Activated CD4-positive, alpha-beta T cell treated with anti-CD3 and anti-CD28 coated beads, Interleukin-2, amount 10 ng/mL, durations not matched to agents 7 days and 5 days (primary cell): ENCODE measurements at regions not wholly inside any gene's neighbourhood (a gene's known extent, or its start where the extent isn't known, plus 50 kb on each side); places are given as distances from the start of the nearest gene placed in this dataset.

Source experiments
- CTCF ChIA-PET: fragments of 350-600 bp; sonication (Branson Sonifier 250); formaldehyde crosslinking; loops from one replicate; lab custom pipeline; 2021; ENCODE audit warnings: antibody characterized with exemption; lab: Charles Lee
- POLR2A ChIA-PET: fragments of 350-600 bp; sonication (Branson Sonifier 250); formaldehyde crosslinking; loops from one replicate; lab custom pipeline; 2021; ENCODE audit warnings: antibody characterized with exemption; lab: Charles Lee
- DNase-seq: peaks from one replicate; pipeline ENCODE4 v3.0.0-alpha.2; 2020
- H3K27ac Mint-ChIP-seq: one replicate; pipeline ENCODE4 v1.8.0; 2021; ENCODE audit warnings: mild to moderate bottlenecking, moderate library complexity, mixed read lengths
- H3K27me3 Mint-ChIP-seq: one replicate; pipeline ENCODE4 v1.8.0; 2021; ENCODE audit warnings: mixed read lengths
- H3K36me3 Mint-ChIP-seq: one replicate; pipeline ENCODE4 v1.8.0; 2021; ENCODE audit warnings: low read depth, mixed read lengths
- H3K4me1 Mint-ChIP-seq: one replicate; pipeline ENCODE4 v1.8.0; 2021; ENCODE audit warnings: mixed read lengths
- H3K4me3 Mint-ChIP-seq: one replicate; pipeline ENCODE4 v1.8.0; 2021; ENCODE audit warnings: mild to moderate bottlenecking, moderate library complexity, mixed read lengths
- H3K9me3 Mint-ChIP-seq: one replicate; pipeline ENCODE4 v1.8.0; 2021; ENCODE audit warnings: mixed read lengths

DNA sequence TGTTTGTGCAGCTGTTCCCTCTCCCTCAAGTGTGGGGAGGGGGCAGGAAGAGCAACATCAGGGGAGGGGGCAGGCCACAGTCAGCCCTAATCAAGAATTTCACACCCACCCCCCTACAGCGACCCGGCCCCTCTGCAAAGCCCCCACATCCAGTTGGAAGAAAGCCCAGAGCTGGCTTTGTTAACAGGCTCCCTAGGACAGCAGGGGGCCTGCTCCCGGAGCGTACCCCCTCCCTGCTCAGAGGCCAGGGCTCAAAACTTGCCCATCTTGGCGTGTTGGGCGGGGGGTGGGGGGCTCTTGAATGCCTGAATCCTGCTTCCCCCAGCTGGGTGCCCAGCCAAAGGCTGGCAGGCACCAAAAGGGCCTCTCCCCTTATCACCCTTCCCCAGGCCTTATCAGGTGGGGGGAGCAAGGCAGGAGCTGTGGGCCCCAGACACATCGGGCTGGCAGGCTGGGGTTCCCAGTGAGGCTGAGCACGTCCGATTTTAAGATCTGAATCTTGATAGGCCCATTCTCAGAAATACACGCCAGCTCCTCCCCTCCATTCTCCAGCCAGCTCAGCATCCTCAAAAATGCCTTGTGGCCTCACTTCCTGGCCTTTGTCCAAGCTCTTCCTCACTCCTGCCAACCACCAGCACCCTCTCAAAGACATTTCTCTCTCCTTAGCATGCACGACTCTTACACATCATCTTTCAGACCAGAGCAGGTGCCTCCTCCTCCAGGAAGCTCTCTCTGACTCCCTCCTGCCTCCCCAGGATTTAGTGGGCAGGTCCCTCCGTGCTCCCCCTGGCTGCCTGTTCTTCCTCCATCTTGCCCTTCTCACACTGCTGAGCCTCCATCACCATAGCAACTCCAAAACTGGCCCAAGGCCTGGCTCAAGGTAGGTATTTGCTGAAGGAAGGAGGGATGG is 384.8 kb downstream of the MN1 start:
- no peaks in the 10 kb centered on the region for H3K4me1 Mint-ChIP-seq
- CTCF ChIA-PET, result interaction anchor here (0.6 to 0.7 kb wide), 2 partner anchors 53 to 791 kb away, joined by 3 to 4 read pairs; no protein-coding TSS in a partner anchor
- no peaks in the 10 kb centered on the region for H3K9me3 Mint-ChIP-seq
- H3K36me3 Mint-ChIP-seq, result no peaks in the 10 kb centered on the region
- no peak overlapping the region for H3K27ac Mint-ChIP-seq
- no peak overlapping the region for H3K4me3 Mint-ChIP-seq
- no peak for DNase-seq
- peaks cover 17% of the 10 kb centered on the region for H3K27me3 Mint-ChIP-seq
- POLR2A ChIA-PET, result no interaction called here

DNA sequence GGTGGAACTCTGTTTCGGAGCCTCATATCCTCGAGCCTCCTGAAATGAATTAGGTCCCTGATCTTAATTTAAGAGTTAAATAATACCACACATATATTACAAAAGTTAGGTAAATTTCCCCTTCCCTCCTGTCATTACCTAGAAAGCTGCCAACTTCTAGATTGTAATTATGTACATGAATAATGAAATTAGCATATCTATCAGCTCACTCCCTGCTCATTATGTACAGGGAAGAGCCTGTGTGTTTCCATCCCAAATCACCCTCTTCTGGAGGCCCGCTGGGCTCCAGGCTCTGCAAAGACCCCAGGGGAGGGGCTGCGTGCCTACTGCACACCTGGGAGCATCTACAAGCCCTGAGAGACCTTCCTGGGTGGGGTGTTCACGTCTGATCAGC is 384.1 kb downstream of the MN1 start:
- Mint-ChIP-seq H3K27me3 (peaks cover 17% of the 10 kb centered on the region), H3K4me1 (no peaks in the 10 kb centered on the region), H3K9me3 (no peaks in the 10 kb centered on the region), H3K36me3 (no peaks in the 10 kb centered on the region), H3K27ac (no peak overlapping the region), H3K4me3 (no peak overlapping the region)
- CTCF ChIA-PET, result no interaction called here
- no peak for DNase-seq
- POLR2A ChIA-PET, result no interaction called here

DNA sequence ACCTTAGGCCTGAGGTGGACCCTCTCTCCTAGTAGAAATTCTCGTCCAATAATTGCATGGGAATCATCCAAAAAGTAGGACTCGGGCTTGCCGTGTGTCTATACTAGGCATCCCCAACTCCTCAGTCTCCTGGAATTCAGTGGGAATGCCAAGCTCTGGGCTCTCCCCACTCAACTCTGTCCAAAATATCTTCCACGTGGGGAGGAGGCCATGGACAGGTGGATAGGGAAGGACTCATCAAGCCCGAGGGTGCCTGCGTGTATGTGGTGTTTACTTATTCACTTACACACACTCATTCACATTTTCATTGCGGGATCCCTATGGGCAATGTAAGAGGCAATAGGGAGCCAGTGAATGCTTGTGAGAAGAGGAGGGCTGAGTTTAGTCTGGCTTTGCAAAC is 383.3 kb downstream of the MN1 start:
- peaks cover 17% of the 10 kb centered on the region for H3K27me3 Mint-ChIP-seq

DNA sequence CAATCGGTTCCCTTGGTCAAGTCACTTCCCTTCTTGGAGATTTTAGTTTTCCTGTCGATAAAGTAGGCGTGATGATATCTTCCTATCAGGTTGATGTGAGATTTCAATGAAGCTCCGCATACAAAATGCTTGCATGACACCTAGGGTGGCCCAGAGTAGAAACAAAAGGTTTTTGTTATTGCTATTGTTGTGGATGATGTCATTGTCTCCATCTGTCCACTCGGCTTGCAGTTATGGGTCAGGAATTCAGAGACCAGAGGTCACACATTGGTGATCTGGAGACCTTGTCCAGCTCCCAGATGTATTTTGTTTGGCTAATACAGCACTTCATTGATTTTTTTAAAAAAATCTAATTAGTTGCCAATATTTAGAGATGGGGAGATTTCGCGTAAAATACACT is 382.1 kb downstream of the MN1 start:
- no peak overlapping the region for H3K4me3 Mint-ChIP-seq
- POLR2A ChIA-PET, result no interaction called here
- DNase-seq, result no peak
- H3K9me3 Mint-ChIP-seq, result no peaks in the 10 kb centered on the region
- no peak overlapping the region for H3K27ac Mint-ChIP-seq
- peaks cover 17% of the 10 kb centered on the region for H3K27me3 Mint-ChIP-seq
- no peaks in the 10 kb centered on the region for H3K36me3 Mint-ChIP-seq
- H3K4me1 Mint-ChIP-seq, result no peaks in the 10 kb centered on the region
- CTCF ChIA-PET, result no interaction called here

More for the DNA sequence above, 383.3 kb downstream of the MN1 start:
- no peak overlapping the region for H3K4me3 Mint-ChIP-seq
- CTCF ChIA-PET, result no interaction called here
- no peaks in the 10 kb centered on the region for H3K36me3 Mint-ChIP-seq
- no peaks in the 10 kb centered on the region for H3K4me1 Mint-ChIP-seq
- H3K27ac Mint-ChIP-seq, result no peak overlapping the region
- no peak for DNase-seq
- H3K9me3 Mint-ChIP-seq, result no peaks in the 10 kb centered on the region
- POLR2A ChIA-PET, result no interaction called here

DNA sequence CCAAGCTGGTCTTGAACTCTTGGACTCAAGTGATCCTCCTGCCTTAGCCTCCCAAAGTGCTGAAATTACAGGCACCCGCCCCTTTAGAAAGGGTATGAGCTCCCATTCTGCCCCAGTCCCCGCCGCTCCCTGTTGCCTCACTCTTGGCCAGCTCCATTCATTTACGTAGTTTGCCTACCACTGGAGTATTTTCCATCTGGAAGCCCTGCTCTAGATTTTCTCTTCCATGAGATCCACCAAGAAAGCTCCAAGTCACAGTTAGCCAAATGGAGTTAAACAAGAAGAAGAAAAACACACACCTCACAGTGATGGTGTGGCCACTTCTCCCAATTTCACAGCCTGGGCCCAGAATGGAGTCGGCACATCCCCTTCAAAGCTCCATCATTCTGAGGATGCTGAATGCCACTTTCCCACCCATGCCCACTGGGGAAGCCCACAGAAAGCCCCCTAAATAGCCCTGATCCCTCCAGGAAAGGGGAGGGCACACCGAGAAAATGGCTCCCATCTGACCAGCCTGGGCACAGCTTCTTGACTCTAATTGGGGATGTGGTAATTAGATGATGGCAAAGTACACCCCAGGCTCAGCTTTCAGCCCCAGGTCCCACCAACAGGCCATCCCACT is 381.2 kb downstream of the MN1 start:
- CTCF ChIA-PET, result no interaction called here
- POLR2A ChIA-PET, result no interaction called here
- DNase-seq, result no peak
- Mint-ChIP-seq H3K27ac (no peak overlapping the region), H3K36me3 (no peaks in the 10 kb centered on the region), H3K4me3 (no peak overlapping the region), H3K4me1 (no peaks in the 10 kb centered on the region), H3K27me3 (peaks cover 17% of the 10 kb centered on the region), H3K9me3 (no peaks in the 10 kb centered on the region)

DNA sequence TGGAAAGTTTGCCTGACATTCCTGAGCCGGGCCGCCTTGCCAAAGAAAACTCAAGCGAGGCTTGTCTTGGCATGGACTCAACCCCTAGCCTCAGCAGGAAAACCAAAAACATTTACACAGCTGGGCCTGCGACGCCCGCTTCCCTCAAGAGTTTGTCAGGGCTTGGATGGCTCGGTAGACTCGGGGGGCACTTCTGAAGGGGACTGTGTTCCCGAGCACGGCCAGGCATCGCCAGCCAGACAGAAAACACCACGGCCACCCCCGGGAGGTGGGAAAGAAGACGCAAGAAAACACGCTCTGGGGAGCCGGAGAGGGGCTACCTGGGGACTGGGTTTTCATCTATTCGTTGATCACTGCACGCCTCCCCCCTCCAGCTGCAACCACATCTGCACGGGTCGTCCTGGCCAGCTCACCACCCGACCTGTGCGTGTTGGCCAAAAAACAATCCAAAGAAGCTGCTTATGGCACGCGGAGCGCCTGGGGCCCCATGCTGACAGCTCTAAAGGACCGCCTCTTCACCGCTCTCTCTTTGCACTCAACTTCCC is 380.7 kb downstream of the MN1 start:
- ChIA-PET POLR2A (no interaction called here), CTCF (no interaction called here)
- H3K4me3 Mint-ChIP-seq, result no peak overlapping the region
- peaks cover 17% of the 10 kb centered on the region for H3K27me3 Mint-ChIP-seq
- no peaks in the 10 kb centered on the region for H3K9me3 Mint-ChIP-seq
- no peak overlapping the region for H3K27ac Mint-ChIP-seq
- no peaks in the 10 kb centered on the region for H3K36me3 Mint-ChIP-seq
- no peak for DNase-seq
- H3K4me1 Mint-ChIP-seq, result no peaks in the 10 kb centered on the region

DNA sequence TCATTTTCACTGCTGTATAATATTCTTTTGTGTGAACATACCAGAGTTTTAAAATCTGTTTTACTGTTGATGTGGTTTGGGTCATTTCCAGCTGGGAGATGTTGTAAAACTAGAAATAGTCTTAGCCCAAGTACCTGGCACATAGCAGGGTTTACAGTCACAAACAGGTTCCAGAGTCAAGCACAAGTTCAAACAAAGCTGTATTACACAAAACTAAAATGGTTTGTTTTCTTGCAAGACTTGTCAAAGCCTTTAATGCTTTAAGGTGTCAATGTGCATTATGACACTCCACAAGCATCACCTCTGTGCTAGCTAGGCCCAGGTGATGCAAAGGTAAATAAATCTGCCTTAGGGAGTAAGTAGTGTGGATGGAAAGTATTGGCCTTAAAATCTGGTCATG is 379.1 kb downstream of the MN1 start:
- Mint-ChIP-seq H3K27ac (no peak overlapping the region), H3K4me3 (no peak overlapping the region), H3K4me1 (no peaks in the 10 kb centered on the region), H3K36me3 (no peaks in the 10 kb centered on the region), H3K27me3 (peaks cover 11% of the 10 kb centered on the region), H3K9me3 (no peaks in the 10 kb centered on the region)
- POLR2A ChIA-PET, result no interaction called here
- DNase-seq, result no peak
- CTCF ChIA-PET, result no interaction called here

DNA sequence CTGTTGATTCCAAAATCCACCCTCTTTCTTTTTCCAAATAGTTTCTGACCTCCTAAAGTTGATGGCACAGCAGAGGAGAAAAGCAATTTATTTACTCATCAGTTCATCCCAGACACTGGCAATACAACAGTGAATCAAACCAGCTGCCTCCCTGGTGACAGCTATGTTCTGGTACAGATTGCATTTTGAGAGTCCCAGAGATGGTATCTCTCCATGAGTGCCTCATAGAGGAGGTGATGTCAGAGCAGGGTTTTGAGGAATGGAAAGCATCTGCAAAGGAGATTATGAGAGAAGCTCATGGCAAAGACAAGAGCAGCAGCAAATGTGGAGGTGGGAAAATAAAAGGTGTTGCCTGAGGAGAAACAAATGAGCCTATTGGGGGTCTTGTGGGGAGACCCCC is 377.2 kb downstream of the MN1 start:
- no peaks in the 10 kb centered on the region for H3K9me3 Mint-ChIP-seq
- peaks cover 11% of the 10 kb centered on the region for H3K27me3 Mint-ChIP-seq
- CTCF ChIA-PET, result no interaction called here
- H3K4me3 Mint-ChIP-seq, result no peak overlapping the region
- POLR2A ChIA-PET, result no interaction called here
- H3K27ac Mint-ChIP-seq, result no peak overlapping the region
- no peaks in the 10 kb centered on the region for H3K4me1 Mint-ChIP-seq
- no peak for DNase-seq
- no peaks in the 10 kb centered on the region for H3K36me3 Mint-ChIP-seq

DNA sequence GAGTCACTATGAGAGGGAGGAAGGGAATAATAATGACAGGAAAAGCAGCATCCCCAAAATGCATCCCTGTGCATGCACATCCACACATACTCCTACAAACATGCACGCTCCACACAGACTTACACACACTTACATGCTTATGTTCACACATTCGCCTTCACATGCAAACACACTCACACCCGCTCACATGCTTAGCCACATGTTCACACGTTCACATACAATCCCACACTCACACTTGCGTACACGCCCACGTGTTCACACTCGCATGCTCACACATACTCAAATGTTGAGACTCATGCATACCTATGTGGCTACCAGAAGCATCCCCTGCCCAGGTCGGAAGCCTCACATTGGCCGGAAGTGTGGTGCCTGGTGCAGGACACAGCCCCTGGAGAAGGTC is 372.1 kb downstream of the MN1 start:
- H3K36me3 Mint-ChIP-seq, result no peaks in the 10 kb centered on the region
- ChIA-PET CTCF (no interaction called here), POLR2A (no interaction called here)
- DNase-seq, result no peak
- H3K4me3 Mint-ChIP-seq, result no peak overlapping the region
- no peaks in the 10 kb centered on the region for H3K4me1 Mint-ChIP-seq
- H3K9me3 Mint-ChIP-seq, result peaks cover 5% of the 10 kb centered on the region
- H3K27ac Mint-ChIP-seq, result no peak overlapping the region
- H3K27me3 Mint-ChIP-seq, result no peaks in the 10 kb centered on the region

DNA sequence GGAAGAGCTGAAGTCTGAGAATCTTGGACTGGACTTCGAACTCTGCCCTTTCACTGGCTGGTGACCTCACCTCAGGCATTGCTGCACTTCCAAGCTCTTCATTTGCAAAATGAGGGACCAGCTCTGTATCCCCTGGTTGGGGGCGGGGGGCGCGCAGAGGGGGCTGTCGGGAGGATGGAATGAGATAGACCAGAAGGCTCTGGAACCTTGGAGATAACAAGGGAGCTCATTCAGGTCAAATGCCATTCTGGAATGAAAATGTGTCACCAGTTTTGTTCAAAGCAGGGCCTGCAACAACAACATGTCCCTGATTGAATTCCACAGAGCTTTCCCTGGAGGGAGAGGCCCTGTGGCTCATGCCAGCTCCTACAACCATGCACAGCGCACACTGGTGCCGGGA is 370.5 kb downstream of the MN1 start:
- Mint-ChIP-seq H3K4me3 (no peak overlapping the region), H3K27me3 (no peaks in the 10 kb centered on the region), H3K9me3 (peaks cover 5% of the 10 kb centered on the region), H3K4me1 (no peaks in the 10 kb centered on the region), H3K27ac (no peak overlapping the region), H3K36me3 (no peaks in the 10 kb centered on the region)
- DNase-seq, result no peak
- ChIA-PET POLR2A (no interaction called here), CTCF (no interaction called here)

DNA sequence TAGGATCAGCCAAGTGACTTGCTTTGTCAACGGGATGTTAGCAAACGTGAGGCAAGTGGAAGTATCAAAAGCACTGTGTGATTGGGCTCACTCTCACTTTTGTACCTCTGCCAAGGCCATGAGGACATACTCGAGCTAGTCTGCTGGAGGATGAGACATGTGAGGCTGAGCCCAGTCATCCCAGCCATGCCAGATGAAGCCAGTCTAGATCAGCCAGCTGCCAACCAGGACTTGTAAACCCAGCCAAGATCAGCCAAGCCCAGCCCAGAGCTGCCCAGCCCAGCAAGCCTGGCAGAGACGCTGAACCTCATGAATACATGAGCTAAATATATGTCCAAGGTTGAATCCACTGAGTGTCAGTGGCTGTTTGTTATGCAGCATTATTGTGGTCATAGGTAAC is 369.7 kb downstream of the MN1 start:
- DNase-seq, result no peak
- Mint-ChIP-seq H3K27ac (no peak overlapping the region), H3K4me3 (no peak overlapping the region), H3K27me3 (no peaks in the 10 kb centered on the region), H3K9me3 (peaks cover 5% of the 10 kb centered on the region), H3K4me1 (no peaks in the 10 kb centered on the region), H3K36me3 (no peaks in the 10 kb centered on the region)
- ChIA-PET POLR2A (no interaction called here), CTCF (no interaction called here)

DNA sequence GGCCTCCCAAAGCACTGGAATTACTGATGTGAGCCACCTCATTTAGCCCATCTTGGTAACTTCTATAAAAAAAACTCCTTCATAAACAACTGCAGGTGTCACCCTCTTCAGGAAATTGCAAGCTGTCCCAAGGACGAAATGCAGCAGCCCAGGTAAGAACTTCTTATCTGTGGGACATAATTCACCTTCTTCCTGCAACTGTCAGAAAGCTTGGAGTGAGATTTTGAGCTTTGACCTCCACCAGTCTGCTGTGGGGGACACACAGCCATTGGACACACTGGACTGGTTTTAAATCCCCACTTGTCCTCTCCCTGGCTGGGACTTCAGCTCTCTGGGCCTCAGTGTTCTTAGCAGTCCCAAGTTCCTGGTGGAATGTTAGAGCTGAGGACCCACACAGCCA is 368.5 kb downstream of the MN1 start:
- Mint-ChIP-seq H3K9me3 (peaks cover 5% of the 10 kb centered on the region), H3K36me3 (no peaks in the 10 kb centered on the region), H3K27me3 (no peaks in the 10 kb centered on the region), H3K4me1 (no peaks in the 10 kb centered on the region), H3K27ac (no peak overlapping the region), H3K4me3 (no peak overlapping the region)
- CTCF ChIA-PET, result no interaction called here
- no peak for DNase-seq
- POLR2A ChIA-PET, result no interaction called here

DNA sequence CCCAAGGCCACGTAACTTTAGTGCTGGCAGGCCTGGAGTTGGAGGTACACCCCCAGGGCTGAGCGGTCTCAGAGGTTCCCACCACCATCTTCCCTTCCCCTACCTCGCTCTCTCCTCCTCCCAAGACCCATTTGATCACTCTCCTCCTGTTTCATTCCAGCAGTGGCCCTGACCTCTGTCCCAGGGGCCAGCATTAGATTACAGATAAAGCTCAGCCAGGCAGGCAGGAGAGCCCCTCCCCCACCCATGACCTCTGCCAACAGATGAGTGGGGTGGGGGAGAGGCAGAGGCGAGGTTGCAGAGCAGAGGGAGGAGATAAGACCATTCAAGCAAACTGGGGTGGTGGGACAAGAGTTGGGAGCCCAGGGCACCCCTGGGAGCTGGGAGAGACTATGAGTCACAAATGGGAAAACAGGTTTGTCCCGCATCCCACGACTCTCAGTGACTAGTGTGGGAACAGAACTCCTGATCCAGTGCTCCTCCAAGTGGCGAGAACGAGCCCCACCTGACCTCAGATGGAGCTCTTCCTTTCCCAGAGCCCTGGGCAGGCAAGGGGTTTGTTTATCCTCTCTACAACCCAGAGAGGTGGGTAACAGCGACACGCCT is 367.9 kb downstream of the MN1 start:
- no peak for DNase-seq
- Mint-ChIP-seq H3K27me3 (no peaks in the 10 kb centered on the region), H3K27ac (no peak overlapping the region), H3K36me3 (no peaks in the 10 kb centered on the region), H3K9me3 (peaks cover 5% of the 10 kb centered on the region), H3K4me1 (no peaks in the 10 kb centered on the region), H3K4me3 (no peak overlapping the region)
- POLR2A ChIA-PET, result no interaction called here
- CTCF ChIA-PET, result no interaction called here
